ENCODE measurements at regions not wholly inside any gene's neighbourhood (a gene's known extent, or its start where the extent isn't known, plus 50 kb on each side); places are given as distances from the start of the nearest gene placed in this dataset.
"Not testable (repeated sequence)": the region's sequence is repeated elsewhere in the genome, so short reads cannot be mapped to it uniquely, and the experiment has no call there.

GRCh38 chr2:90047776-90048175, 1356.3 kb downstream of the RPIA start:
- TF ChIP-seq, protein P1, sequence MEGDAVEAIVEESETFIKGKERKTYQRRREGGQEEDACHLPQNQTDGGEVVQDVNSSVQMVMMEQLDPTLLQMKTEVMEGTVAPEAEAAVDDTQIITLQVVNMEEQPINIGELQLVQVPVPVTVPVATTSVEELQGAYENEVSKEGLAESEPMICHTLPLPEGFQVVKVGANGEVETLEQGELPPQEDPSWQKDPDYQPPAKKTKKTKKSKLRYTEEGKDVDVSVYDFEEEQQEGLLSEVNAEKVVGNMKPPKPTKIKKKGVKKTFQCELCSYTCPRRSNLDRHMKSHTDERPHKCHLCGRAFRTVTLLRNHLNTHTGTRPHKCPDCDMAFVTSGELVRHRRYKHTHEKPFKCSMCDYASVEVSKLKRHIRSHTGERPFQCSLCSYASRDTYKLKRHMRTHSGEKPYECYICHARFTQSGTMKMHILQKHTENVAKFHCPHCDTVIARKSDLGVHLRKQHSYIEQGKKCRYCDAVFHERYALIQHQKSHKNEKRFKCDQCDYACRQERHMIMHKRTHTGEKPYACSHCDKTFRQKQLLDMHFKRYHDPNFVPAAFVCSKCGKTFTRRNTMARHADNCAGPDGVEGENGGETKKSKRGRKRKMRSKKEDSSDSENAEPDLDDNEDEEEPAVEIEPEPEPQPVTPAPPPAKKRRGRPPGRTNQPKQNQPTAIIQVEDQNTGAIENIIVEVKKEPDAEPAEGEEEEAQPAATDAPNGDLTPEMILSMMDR (IDR thresholded peaks at IDR 0.05) = not testable (repeated sequence)
- TF ChIP-seq POLR2A (IDR thresholded peaks at IDR 0.05) = not testable (repeated sequence)
